WTC11 (cell line): ENCODE measurements at regions not wholly inside any gene's neighbourhood (a gene's known extent, or its start where the extent isn't known, plus 50 kb on each side); places are given as distances from the start of the nearest gene placed in this dataset.

Experiments
- ATAC-seq: fragments of 200-7000 bp; cut with Tn5 transposase; 2 replicates; pipeline ENCODE4 v1.10.0; 2021; ENCODE audit warnings: mild to moderate bottlenecking, moderate library complexity
- CTCF ChIA-PET: fragments of 300-600 bp; sonication (Branson Sonifier 250); formaldehyde crosslinking; loops from one replicate; lab custom pipeline; 2021; ENCODE audit warnings: antibody characterized with exemption; lab: Charles Lee
- POLR2A ChIA-PET: fragments of 350-600 bp; sonication (Branson Sonifier 250); formaldehyde crosslinking; loops from one replicate; lab custom pipeline; 2021; ENCODE audit warnings: antibody characterized with exemption; lab: Charles Lee
- DNase-seq: peaks from one replicate; pipeline ENCODE4 v3.0.0; 2021; ENCODE audit warnings: low spot score
- H3K27ac Mint-ChIP-seq: 2 replicates; pipeline ENCODE4 v1.8.0; 2021; ENCODE audit warnings: mixed read lengths
- H3K27me3 Mint-ChIP-seq: 2 replicates; pipeline ENCODE4 v1.8.0; 2021; ENCODE audit warnings: low read depth, mild to moderate bottlenecking, moderate library complexity, mixed read lengths
- H3K36me3 Mint-ChIP-seq: 2 replicates; pipeline ENCODE4 v1.8.0; 2021; ENCODE audit warnings: mixed read lengths
- H3K4me1 Mint-ChIP-seq: 2 replicates; pipeline ENCODE4 v1.8.0; 2022; ENCODE audit warnings: mixed read lengths
- H3K4me3 Mint-ChIP-seq: 2 replicates; pipeline ENCODE4 v1.8.0; 2021; ENCODE audit warnings: mild to moderate bottlenecking, moderate library complexity, mixed read lengths
- H3K9me3 Mint-ChIP-seq: 2 replicates; pipeline ENCODE4 v1.8.0; 2021; ENCODE audit warnings: mixed read lengths
- ATF2 ChIP-seq: sonication (generic); formaldehyde crosslinking; IDR thresholded peaks from 2 replicates; pipeline ENCODE4 v1.8.1; 2022; ENCODE audit warnings: low read depth, missing genetic modification reagents, borderline replicate concordance
- CREM ChIP-seq: sonication (generic); formaldehyde crosslinking; IDR thresholded peaks from 2 replicates; pipeline ENCODE4 v1.8.1; 2022; ENCODE audit warnings: mild to moderate bottlenecking, missing genetic modification reagents, moderate library complexity
- ELF4 ChIP-seq: sonication (generic); formaldehyde crosslinking; IDR thresholded peaks from 2 replicates; pipeline ENCODE4 v1.8.1; 2022; ENCODE audit warnings: low read depth, mild to moderate bottlenecking, moderate library complexity, missing genetic modification reagents
- FOXK1 ChIP-seq: sonication (generic); formaldehyde crosslinking; IDR thresholded peaks from 2 replicates; pipeline ENCODE4 v1.8.0; 2022; ENCODE audit warnings: mild to moderate bottlenecking, moderate library complexity, missing genetic modification reagents
- FOXP4 ChIP-seq: sonication (generic); formaldehyde crosslinking; IDR thresholded peaks from 2 replicates; pipeline ENCODE4 v1.8.0; 2022; ENCODE audit warnings: mild to moderate bottlenecking, missing genetic modification reagents
- JAZF1 ChIP-seq: fragments of 250-450 bp; sonication (Bioruptor Pico); IDR thresholded peaks from 2 replicates; pipeline ENCODE4 v1.9.0; 2021; ENCODE audit warnings: moderate library complexity, mild to moderate bottlenecking, inconsistent platforms
- KAT7 ChIP-seq: sonication (generic); formaldehyde crosslinking; IDR thresholded peaks from 2 replicates; pipeline ENCODE4 v1.8.1; 2023; ENCODE audit warnings: missing genetic modification reagents, mild to moderate bottlenecking, borderline replicate concordance
- ZNF396 ChIP-seq: fragments of 250-450 bp; sonication (Bioruptor Pico); IDR thresholded peaks from 2 replicates; pipeline ENCODE4 v1.8.0; 2021; ENCODE audit warnings: mild to moderate bottlenecking, moderate library complexity, borderline replicate concordance
- ZNF416 ChIP-seq: fragments of 250-450 bp; sonication (Bioruptor Pico); IDR thresholded peaks from 2 replicates; pipeline ENCODE4 v1.9.0; 2021; ENCODE audit warnings: mild to moderate bottlenecking, inconsistent platforms
- ZNF423 ChIP-seq: fragments of 250-450 bp; sonication (Bioruptor Pico); IDR thresholded peaks from 2 replicates; pipeline ENCODE4 v2.1.2; 2022; ENCODE audit warnings: mild to moderate bottlenecking, moderate library complexity
- TF ChIP-seq, protein P1 (sequence below): fragments of 250-450 bp; sonication (Bioruptor Pico); IDR thresholded peaks from 2 replicates; pipeline ENCODE4 v1.9.0; 2021; ENCODE audit warnings: mild to moderate bottlenecking
- TF ChIP-seq, protein P2 (sequence below): sonication (generic); formaldehyde crosslinking; conservative IDR thresholded peaks from 2 replicates; pipeline ENCODE4 v1.8.1; 2022; ENCODE audit warnings: mild to moderate bottlenecking, missing genetic modification reagents
- TF ChIP-seq, protein P3 (sequence below): fragments of 200-600 bp; IDR thresholded peaks from 2 replicates; pipeline ENCODE4 v1.8.0; 2022; ENCODE audit warnings: antibody characterized with exemption
- TF ChIP-seq, protein P4 (sequence below): sonication (generic); formaldehyde crosslinking; IDR thresholded peaks from 2 replicates; pipeline ENCODE4 v1.8.0; 2023; ENCODE audit warnings: missing genetic modification reagents
- TF ChIP-seq, protein P5 (sequence below): sonication (generic); formaldehyde crosslinking; IDR thresholded peaks from 2 replicates; pipeline ENCODE4 v1.8.1; 2023; ENCODE audit warnings: mild to moderate bottlenecking, missing genetic modification reagents, moderate library complexity
- TF ChIP-seq, protein P6 (sequence below): fragments of 250-450 bp; sonication (Bioruptor Pico); IDR thresholded peaks from 2 replicates; pipeline ENCODE4 v1.9.0; 2021; ENCODE audit warnings: mild to moderate bottlenecking

DNA sequence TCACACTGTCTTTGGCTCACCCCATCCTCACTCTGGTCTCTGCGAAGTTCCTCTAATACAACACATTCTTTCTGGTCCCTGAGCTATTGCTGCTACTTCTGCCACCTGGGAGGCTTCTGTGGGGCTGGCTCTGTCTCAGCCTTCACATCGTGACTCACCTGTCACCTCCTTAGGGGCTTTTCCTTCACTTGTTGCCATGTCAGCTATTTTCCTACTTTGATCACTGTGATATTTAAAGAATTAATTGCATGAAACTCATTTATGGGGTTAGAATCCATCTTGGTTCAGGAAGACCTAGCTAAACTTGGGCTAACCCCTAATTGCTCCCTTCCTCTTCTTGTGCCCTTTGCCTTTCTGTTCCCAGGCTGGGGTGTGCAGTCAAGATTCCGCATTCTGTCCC is 346.9 kb downstream of the WDR72 start:
- DNase-seq (no peak), ATAC-seq (no peak)
- Mint-ChIP-seq H3K4me1 (peaks cover 4% of the 10 kb centered on the region; the same call in 1 of the 2 replicates), H3K36me3 (no peaks in the 10 kb centered on the region), H3K27me3 (no peaks in the 10 kb centered on the region), H3K4me3 (no peak overlapping the region), H3K27ac (no peak overlapping the region), H3K9me3 (no peaks in the 10 kb centered on the region)
- TF ChIP-seq, protein P1, sequence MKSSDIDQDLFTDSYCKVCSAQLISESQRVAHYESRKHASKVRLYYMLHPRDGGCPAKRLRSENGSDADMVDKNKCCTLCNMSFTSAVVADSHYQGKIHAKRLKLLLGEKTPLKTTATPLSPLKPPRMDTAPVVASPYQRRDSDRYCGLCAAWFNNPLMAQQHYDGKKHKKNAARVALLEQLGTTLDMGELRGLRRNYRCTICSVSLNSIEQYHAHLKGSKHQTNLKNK (CRISPR knock-in tag), result no peak
- TF ChIP-seq ZNF416 (no peak), ELF4 (no peak), KAT7 (no peak), JAZF1 (CRISPR knock-in tag) (no peak), ATF2 (CRISPR knock-in tag) (no peak), FOXP4 (CRISPR knock-in tag) (no peak), ZNF396 (CRISPR knock-in tag) (no peak), ZNF423 (no peak), CREM (CRISPR knock-in tag) (no peak), FOXK1 (no peak)
- TF ChIP-seq, protein P2, sequence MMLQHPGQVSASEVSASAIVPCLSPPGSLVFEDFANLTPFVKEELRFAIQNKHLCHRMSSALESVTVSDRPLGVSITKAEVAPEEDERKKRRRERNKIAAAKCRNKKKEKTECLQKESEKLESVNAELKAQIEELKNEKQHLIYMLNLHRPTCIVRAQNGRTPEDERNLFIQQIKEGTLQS (CRISPR knock-in tag), result no peak
- TF ChIP-seq, protein P3, sequence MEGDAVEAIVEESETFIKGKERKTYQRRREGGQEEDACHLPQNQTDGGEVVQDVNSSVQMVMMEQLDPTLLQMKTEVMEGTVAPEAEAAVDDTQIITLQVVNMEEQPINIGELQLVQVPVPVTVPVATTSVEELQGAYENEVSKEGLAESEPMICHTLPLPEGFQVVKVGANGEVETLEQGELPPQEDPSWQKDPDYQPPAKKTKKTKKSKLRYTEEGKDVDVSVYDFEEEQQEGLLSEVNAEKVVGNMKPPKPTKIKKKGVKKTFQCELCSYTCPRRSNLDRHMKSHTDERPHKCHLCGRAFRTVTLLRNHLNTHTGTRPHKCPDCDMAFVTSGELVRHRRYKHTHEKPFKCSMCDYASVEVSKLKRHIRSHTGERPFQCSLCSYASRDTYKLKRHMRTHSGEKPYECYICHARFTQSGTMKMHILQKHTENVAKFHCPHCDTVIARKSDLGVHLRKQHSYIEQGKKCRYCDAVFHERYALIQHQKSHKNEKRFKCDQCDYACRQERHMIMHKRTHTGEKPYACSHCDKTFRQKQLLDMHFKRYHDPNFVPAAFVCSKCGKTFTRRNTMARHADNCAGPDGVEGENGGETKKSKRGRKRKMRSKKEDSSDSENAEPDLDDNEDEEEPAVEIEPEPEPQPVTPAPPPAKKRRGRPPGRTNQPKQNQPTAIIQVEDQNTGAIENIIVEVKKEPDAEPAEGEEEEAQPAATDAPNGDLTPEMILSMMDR, result no peak
- TF ChIP-seq, protein P4, sequence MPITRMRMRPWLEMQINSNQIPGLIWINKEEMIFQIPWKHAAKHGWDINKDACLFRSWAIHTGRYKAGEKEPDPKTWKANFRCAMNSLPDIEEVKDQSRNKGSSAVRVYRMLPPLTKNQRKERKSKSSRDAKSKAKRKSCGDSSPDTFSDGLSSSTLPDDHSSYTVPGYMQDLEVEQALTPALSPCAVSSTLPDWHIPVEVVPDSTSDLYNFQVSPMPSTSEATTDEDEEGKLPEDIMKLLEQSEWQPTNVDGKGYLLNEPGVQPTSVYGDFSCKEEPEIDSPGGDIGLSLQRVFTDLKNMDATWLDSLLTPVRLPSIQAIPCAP (CRISPR knock-in tag), result no peak
- TF ChIP-seq, protein P5, sequence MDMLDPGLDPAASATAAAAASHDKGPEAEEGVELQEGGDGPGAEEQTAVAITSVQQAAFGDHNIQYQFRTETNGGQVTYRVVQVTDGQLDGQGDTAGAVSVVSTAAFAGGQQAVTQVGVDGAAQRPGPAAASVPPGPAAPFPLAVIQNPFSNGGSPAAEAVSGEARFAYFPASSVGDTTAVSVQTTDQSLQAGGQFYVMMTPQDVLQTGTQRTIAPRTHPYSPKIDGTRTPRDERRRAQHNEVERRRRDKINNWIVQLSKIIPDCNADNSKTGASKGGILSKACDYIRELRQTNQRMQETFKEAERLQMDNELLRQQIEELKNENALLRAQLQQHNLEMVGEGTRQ (CRISPR knock-in tag), result no peak
- TF ChIP-seq, protein P6, sequence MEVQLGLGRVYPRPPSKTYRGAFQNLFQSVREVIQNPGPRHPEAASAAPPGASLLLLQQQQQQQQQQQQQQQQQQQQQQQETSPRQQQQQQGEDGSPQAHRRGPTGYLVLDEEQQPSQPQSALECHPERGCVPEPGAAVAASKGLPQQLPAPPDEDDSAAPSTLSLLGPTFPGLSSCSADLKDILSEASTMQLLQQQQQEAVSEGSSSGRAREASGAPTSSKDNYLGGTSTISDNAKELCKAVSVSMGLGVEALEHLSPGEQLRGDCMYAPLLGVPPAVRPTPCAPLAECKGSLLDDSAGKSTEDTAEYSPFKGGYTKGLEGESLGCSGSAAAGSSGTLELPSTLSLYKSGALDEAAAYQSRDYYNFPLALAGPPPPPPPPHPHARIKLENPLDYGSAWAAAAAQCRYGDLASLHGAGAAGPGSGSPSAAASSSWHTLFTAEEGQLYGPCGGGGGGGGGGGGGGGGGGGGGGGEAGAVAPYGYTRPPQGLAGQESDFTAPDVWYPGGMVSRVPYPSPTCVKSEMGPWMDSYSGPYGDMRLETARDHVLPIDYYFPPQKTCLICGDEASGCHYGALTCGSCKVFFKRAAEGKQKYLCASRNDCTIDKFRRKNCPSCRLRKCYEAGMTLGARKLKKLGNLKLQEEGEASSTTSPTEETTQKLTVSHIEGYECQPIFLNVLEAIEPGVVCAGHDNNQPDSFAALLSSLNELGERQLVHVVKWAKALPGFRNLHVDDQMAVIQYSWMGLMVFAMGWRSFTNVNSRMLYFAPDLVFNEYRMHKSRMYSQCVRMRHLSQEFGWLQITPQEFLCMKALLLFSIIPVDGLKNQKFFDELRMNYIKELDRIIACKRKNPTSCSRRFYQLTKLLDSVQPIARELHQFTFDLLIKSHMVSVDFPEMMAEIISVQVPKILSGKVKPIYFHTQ (CRISPR knock-in tag), result no peak
- POLR2A ChIA-PET, result no interaction called here
- CTCF ChIA-PET, result no interaction called here
